Nephron progenitor cell (in vitro differentiated cells): ENCODE measurements at regions not wholly inside any gene's neighbourhood (a gene's known extent, or its start where the extent isn't known, plus 50 kb on each side); places are given as distances from the start of the nearest gene placed in this dataset.

Experiments
- DNase-seq: peaks from one replicate; pipeline ENCODE4 v3.0.0; 2021
- H3K27ac Mint-ChIP-seq: 2 replicates; pipeline ENCODE4 v1.8.0; 2021; ENCODE audit warnings: mild to moderate bottlenecking, moderate library complexity, mixed read lengths
- H3K27me3 Mint-ChIP-seq: 2 replicates; pipeline ENCODE4 v1.8.0; 2021; ENCODE audit warnings: mild to moderate bottlenecking, low read depth, mixed read lengths; ENCODE audit not compliant: poor library complexity
- H3K36me3 Mint-ChIP-seq: 2 replicates; pipeline ENCODE4 v1.8.0; 2021; ENCODE audit warnings: low read depth, mixed read lengths
- H3K4me1 Mint-ChIP-seq: 2 replicates; pipeline ENCODE4 v1.8.0; 2021; ENCODE audit warnings: mixed read lengths
- H3K4me3 Mint-ChIP-seq: 2 replicates; pipeline ENCODE4 v1.8.0; 2021; ENCODE audit warnings: mild to moderate bottlenecking, moderate library complexity, mixed read lengths
- H3K9me3 Mint-ChIP-seq: 2 replicates; pipeline ENCODE4 v1.8.0; 2021; ENCODE audit warnings: mild to moderate bottlenecking, moderate library complexity, mixed read lengths
- CTCF ChIP-seq: fragments of 200-600 bp; sonication (generic); IDR thresholded peaks from 2 replicates; pipeline ENCODE4 v1.5.0; 2021; ENCODE audit warnings: antibody characterized with exemption

GRCh38 chr10:2262333-2262732, 525.0 kb upstream of the ADARB2 start:
- Mint-ChIP-seq H3K27ac (no peak overlapping the region), H3K27me3 (peaks cover 1% of the 10 kb centered on the region), H3K9me3 (peaks cover 24% of the 10 kb centered on the region), H3K4me1 (no peaks in the 10 kb centered on the region), H3K4me3 (no peak overlapping the region), H3K36me3 (no peaks in the 10 kb centered on the region)
- TF ChIP-seq CTCF = no peak
- no peak for DNase-seq

- H3K27me3 Mint-ChIP-seq = peaks cover 9% of the 10 kb centered on the region
- no peak for DNase-seq
- H3K4me3 Mint-ChIP-seq = no peak overlapping the region
- H3K9me3 Mint-ChIP-seq = peaks cover 16% of the 10 kb centered on the region
- no peak for TF ChIP-seq CTCF
- peaks cover 26% of the 10 kb centered on the region for H3K4me1 Mint-ChIP-seq
- H3K36me3 Mint-ChIP-seq = no peaks in the 10 kb centered on the region
- no peak overlapping the region for H3K27ac Mint-ChIP-seq
Measured at GRCh38 chr10:2256241-2256640, 518.9 kb upstream of the ADARB2 start.

GRCh38 chr10:2252096-2252495, 514.8 kb upstream of the ADARB2 start:
- Mint-ChIP-seq H3K36me3 (no peaks in the 10 kb centered on the region), H3K4me1 (peaks cover 47% of the 10 kb centered on the region), H3K4me3 (no peak overlapping the region), H3K27ac (no peak overlapping the region), H3K27me3 (peaks cover 14% of the 10 kb centered on the region), H3K9me3 (peaks cover 15% of the 10 kb centered on the region)
- DNase-seq = no peak
- no peak for TF ChIP-seq CTCF

- Mint-ChIP-seq H3K36me3 (no peaks in the 10 kb centered on the region), H3K4me1 (peaks cover 47% of the 10 kb centered on the region), H3K9me3 (peaks cover 17% of the 10 kb centered on the region), H3K4me3 (no peak overlapping the region), H3K27me3 (peaks cover 17% of the 10 kb centered on the region), H3K27ac (no peak overlapping the region)
- DNase-seq = no peak
- no peak for TF ChIP-seq CTCF
Measured at GRCh38 chr10:2251631-2252030, 514.3 kb upstream of the ADARB2 start.

GRCh38 chr10:2246747-2247146, 509.4 kb upstream of the ADARB2 start:
- Mint-ChIP-seq H3K4me3 (no peak overlapping the region), H3K9me3 (peaks cover 11% of the 10 kb centered on the region), H3K4me1 (peaks cover 41% of the 10 kb centered on the region), H3K36me3 (no peaks in the 10 kb centered on the region), H3K27ac (no peak overlapping the region), H3K27me3 (peaks cover 16% of the 10 kb centered on the region)
- DNase-seq = no peak
- no peak for TF ChIP-seq CTCF

- peaks cover 13% of the 10 kb centered on the region for H3K27me3 Mint-ChIP-seq
- H3K36me3 Mint-ChIP-seq = no peaks in the 10 kb centered on the region
- no peak for DNase-seq
- no peak overlapping the region for H3K4me3 Mint-ChIP-seq
- peaks cover 29% of the 10 kb centered on the region for H3K4me1 Mint-ChIP-seq
- TF ChIP-seq CTCF = no peak
- H3K9me3 Mint-ChIP-seq = peaks cover 8% of the 10 kb centered on the region
- H3K27ac Mint-ChIP-seq = no peak overlapping the region
Measured at GRCh38 chr10:2245580-2245979, 508.3 kb upstream of the ADARB2 start.
